ENCODE measurements at regions not wholly inside any gene's neighbourhood (a gene's known extent, or its start where the extent isn't known, plus 50 kb on each side); places are given as distances from the start of the nearest gene placed in this dataset.

GRCh38 chr20:58141496-58141895, 87.0 kb downstream of the ANKRD60 start:
- ATAC-seq: no peak
- in situ Hi-C loops (cut with MboI; ENCODE audit: low sequenced_read_pairs in 4 of 4): no loop called here
- no peak for DNase-seq
- Histone ChIP-seq H3K4me1 (peaks cover 0 to 3% of the 10 kb centered on the region in 2 donors), H3K27ac (no peak overlapping the region), H3K36me3 (no peaks in the 10 kb centered on the region), H3K4me3 (no peak overlapping the region), H3K9me3 (no peaks in the 10 kb centered on the region), H3K27me3 (peaks cover 0 to 2% (median 0%) of the 10 kb centered on the region in 3 donors)
- TF ChIP-seq CTCF (IDR thresholded peaks at IDR 0.05 in 4 of 5, conservative IDR thresholded peaks at IDR 0.05 in 1 of 5) (no peak), POLR2A (IDR thresholded peaks at IDR 0.05) (no peak)
- intact Hi-C loops (cut with DNase I; ENCODE audit: low total_unique reads): no loop called here

- Histone ChIP-seq H3K27me3 (peaks cover 0 to 2% (median 0%) of the 10 kb centered on the region in 3 donors), H3K27ac (no peak overlapping the region), H3K36me3 (no peaks in the 10 kb centered on the region), H3K9me3 (no peaks in the 10 kb centered on the region), H3K4me1 (peaks cover 0 to 3% of the 10 kb centered on the region in 2 donors), H3K4me3 (no peak overlapping the region)
- intact Hi-C loops (cut with DNase I; ENCODE audit: low total_unique reads): no loop called here
- TF ChIP-seq CTCF (IDR thresholded peaks at IDR 0.05 in 4 of 5, conservative IDR thresholded peaks at IDR 0.05 in 1 of 5): no peak
- TF ChIP-seq POLR2A (IDR thresholded peaks at IDR 0.05): no peak
- ATAC-seq (no peak), DNase-seq (no peak)
- in situ Hi-C loops (cut with MboI; ENCODE audit: low sequenced_read_pairs in 4 of 4): no loop called here
Observed at GRCh38 chr20:58140787-58141425, 87.5 kb downstream of the ANKRD60 start.

- Histone ChIP-seq H3K9me3 (no peaks in the 10 kb centered on the region), H3K4me3 (no peak overlapping the region), H3K27me3 (peaks cover 0 to 2% (median 0%) of the 10 kb centered on the region in 3 donors), H3K36me3 (no peaks in the 10 kb centered on the region), H3K4me1 (no peaks in the 10 kb centered on the region), H3K27ac (no peak overlapping the region)
- intact Hi-C loops (cut with DNase I; ENCODE audit: low total_unique reads): no loop called here
- in situ Hi-C loops (cut with MboI; ENCODE audit: low sequenced_read_pairs in 4 of 4): no loop called here
- DNase-seq (no peak), ATAC-seq (no peak)
- TF ChIP-seq CTCF (IDR thresholded peaks at IDR 0.05 in 4 of 5, conservative IDR thresholded peaks at IDR 0.05 in 1 of 5) (no peak), POLR2A (IDR thresholded peaks at IDR 0.05) (no peak)
Observed at GRCh38 chr20:58139849-58140786, 88.3 kb downstream of the ANKRD60 start.

- in situ Hi-C loops (cut with MboI; ENCODE audit: low sequenced_read_pairs in 4 of 4): no loop called here
Observed at GRCh38 chr20:58138395-58138794, 90.1 kb downstream of the ANKRD60 start.

More at GRCh38 chr20:58138395-58138794, 90.1 kb downstream of the ANKRD60 start:
- Histone ChIP-seq H3K4me1 (no peaks in the 10 kb centered on the region), H3K36me3 (no peaks in the 10 kb centered on the region), H3K4me3 (no peak overlapping the region), H3K9me3 (no peaks in the 10 kb centered on the region), H3K27me3 (peaks cover 0 to 2% (median 0%) of the 10 kb centered on the region in 3 donors), H3K27ac (no peak overlapping the region)
- TF ChIP-seq CTCF (IDR thresholded peaks at IDR 0.05 in 4 of 5, conservative IDR thresholded peaks at IDR 0.05 in 1 of 5) (no peak), POLR2A (IDR thresholded peaks at IDR 0.05) (no peak)
- no peak for ATAC-seq
- no peak for DNase-seq
- intact Hi-C loops (cut with DNase I; ENCODE audit: low total_unique reads): no loop called here
